ENCODE measurements at regions not wholly inside any gene's neighbourhood (a gene's known extent, or its start where the extent isn't known, plus 50 kb on each side); places are given as distances from the start of the nearest gene placed in this dataset.

GRCh38 chr6:165229216-165229615, 80.2 kb downstream of the C6orf118 start:
- no peaks in the 10 kb centered on the region for H3K4me1 Mint-ChIP-seq
- ChIA-PET CTCF (no interaction called here), POLR2A (no interaction called here)
- H3K4me1 ChIP-seq (ENCODE audit: insufficient read depth, low read length) = no peaks in the 10 kb centered on the region
- H3K27ac ChIP-seq (ENCODE audit: low read depth, low read length) = no peak overlapping the region
- H3K27ac Mint-ChIP-seq = no peak overlapping the region
- H3K27me3 Mint-ChIP-seq = no peaks in the 10 kb centered on the region
- peaks cover 3 to 12% (median 9%) of the 10 kb centered on the region in 5 donors for H3K9me3 Mint-ChIP-seq
- H3K4me3 Mint-ChIP-seq = no peak overlapping the region
- no peaks in the 10 kb centered on the region for H3K36me3 Mint-ChIP-seq
- no peaks in the 10 kb centered on the region for H3K9me3 ChIP-seq (ENCODE audit: low read length)
- no peaks in the 10 kb centered on the region for H3K27me3 ChIP-seq (ENCODE audit: insufficient read depth, low read length, poor library complexity, severe bottlenecking)
- no peaks in the 10 kb centered on the region for H3K36me3 ChIP-seq (ENCODE audit: insufficient read depth, low read length)
- H3K4me3 ChIP-seq (ENCODE audit: low read length) = no peak overlapping the region
- DNase-seq = no peak

GRCh38 chr6:165227644-165228329, 81.6 kb downstream of the C6orf118 start:
- Mint-ChIP-seq H3K27ac (no peak overlapping the region), H3K27me3 (no peaks in the 10 kb centered on the region), H3K4me3 (no peak overlapping the region), H3K9me3 (peaks cover 7 to 11% (median 9%) of the 10 kb centered on the region in 5 donors), H3K4me1 (no peaks in the 10 kb centered on the region), H3K36me3 (no peaks in the 10 kb centered on the region)
- POLR2A ChIA-PET = no interaction called here
- Histone ChIP-seq H3K9me3 (ENCODE audit: low read length) (no peaks in the 10 kb centered on the region), H3K4me1 (ENCODE audit: insufficient read depth, low read length) (no peaks in the 10 kb centered on the region), H3K36me3 (ENCODE audit: insufficient read depth, low read length) (no peaks in the 10 kb centered on the region), H3K27ac (ENCODE audit: low read depth, low read length) (no peak overlapping the region), H3K27me3 (ENCODE audit: insufficient read depth, low read length, poor library complexity, severe bottlenecking) (no peaks in the 10 kb centered on the region), H3K4me3 (ENCODE audit: low read length) (no peak overlapping the region)
- no peak for DNase-seq
- CTCF ChIA-PET = no interaction called here

GRCh38 chr6:165223736-165224135, 85.7 kb downstream of the C6orf118 start:
- H3K27ac ChIP-seq (ENCODE audit: low read depth, low read length) = no peak overlapping the region
- no peak overlapping the region for H3K4me3 ChIP-seq (ENCODE audit: low read length)
- DNase-seq = no peak
- Mint-ChIP-seq H3K4me1 (no peaks in the 10 kb centered on the region), H3K27me3 (no peaks in the 10 kb centered on the region), H3K9me3 (peaks cover 0 to 11% (median 6%) of the 10 kb centered on the region in 5 donors), H3K36me3 (no peaks in the 10 kb centered on the region), H3K4me3 (no peak overlapping the region), H3K27ac (no peak overlapping the region)
- ChIA-PET POLR2A (no interaction called here), CTCF (no interaction called here)
- H3K36me3 ChIP-seq (ENCODE audit: insufficient read depth, low read length) = no peaks in the 10 kb centered on the region
- H3K4me1 ChIP-seq (ENCODE audit: insufficient read depth, low read length) = no peaks in the 10 kb centered on the region
- no peaks in the 10 kb centered on the region for H3K27me3 ChIP-seq (ENCODE audit: insufficient read depth, low read length, poor library complexity, severe bottlenecking)
- peaks cover 4% of the 10 kb centered on the region for H3K9me3 ChIP-seq (ENCODE audit: low read length)

DNA sequence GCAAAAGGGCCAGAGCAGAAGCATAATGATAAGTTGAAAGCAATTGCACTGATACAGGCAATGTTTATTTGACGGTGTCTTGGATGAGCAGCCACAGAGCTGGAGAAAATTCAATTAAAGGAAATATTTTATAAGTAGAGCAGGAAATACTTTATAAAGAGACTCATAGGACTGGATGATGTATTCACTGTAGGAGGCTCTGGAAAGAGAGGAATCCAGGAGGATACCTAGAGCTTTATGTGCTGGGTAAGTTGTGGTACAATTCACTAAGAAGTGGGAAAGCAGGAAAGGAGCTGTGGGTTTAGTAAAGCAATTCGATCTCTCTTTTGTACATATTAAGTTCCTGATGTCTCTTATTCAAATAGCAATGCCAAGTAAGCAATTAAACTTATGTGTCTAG, 86.3 kb downstream of the C6orf118 start:
- Histone ChIP-seq H3K4me3 (ENCODE audit: low read length) (no peak overlapping the region), H3K9me3 (ENCODE audit: low read length) (peaks cover 4% of the 10 kb centered on the region), H3K36me3 (ENCODE audit: insufficient read depth, low read length) (no peaks in the 10 kb centered on the region), H3K4me1 (ENCODE audit: insufficient read depth, low read length) (no peaks in the 10 kb centered on the region), H3K27ac (ENCODE audit: low read depth, low read length) (no peak overlapping the region), H3K27me3 (ENCODE audit: insufficient read depth, low read length, poor library complexity, severe bottlenecking) (no peaks in the 10 kb centered on the region)
- ChIA-PET CTCF (no interaction called here), POLR2A (no interaction called here)
- H3K27ac Mint-ChIP-seq = no peak overlapping the region
- DNase-seq = no peak
- no peak overlapping the region for H3K4me3 Mint-ChIP-seq
- no peaks in the 10 kb centered on the region for H3K36me3 Mint-ChIP-seq
- H3K27me3 Mint-ChIP-seq = no peaks in the 10 kb centered on the region
- no peaks in the 10 kb centered on the region for H3K4me1 Mint-ChIP-seq
- H3K9me3 Mint-ChIP-seq = peaks cover 0 to 11% (median 6%) of the 10 kb centered on the region in 5 donors

DNA sequence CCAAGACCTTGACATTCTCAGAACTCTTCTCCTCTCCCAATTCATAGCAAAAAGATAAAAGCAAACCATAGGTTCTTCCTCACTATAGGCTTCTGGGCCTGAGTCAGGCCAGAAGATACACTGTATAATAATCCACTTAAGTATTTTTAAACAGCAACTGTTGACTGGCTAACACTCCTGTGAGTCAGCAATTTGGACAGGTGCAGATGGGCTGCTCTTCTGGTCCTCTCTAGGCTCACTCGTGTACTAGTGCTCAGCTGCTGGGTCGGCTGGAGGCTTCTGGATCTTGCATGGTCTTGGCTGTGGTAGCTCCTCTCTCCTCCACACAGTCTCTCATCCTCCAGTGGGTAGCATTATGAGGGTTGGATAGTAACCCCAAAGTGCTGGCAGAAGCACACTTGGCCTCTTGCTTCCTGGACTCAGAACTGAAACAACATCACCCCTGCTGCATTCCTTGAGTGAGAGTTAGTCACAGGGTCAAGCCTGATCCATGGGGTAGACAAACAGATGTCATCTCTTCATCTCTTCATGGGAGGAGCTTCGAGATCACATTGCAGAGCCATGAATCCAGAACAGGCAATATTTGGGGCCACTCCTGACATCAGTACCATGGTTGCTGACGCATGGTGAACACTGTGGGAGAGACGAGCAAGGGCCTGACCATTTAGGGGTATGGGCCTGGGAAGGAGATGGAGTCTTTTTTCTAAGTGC, 86.9 kb downstream of the C6orf118 start:
- no peaks in the 10 kb centered on the region for H3K36me3 ChIP-seq (ENCODE audit: insufficient read depth, low read length)
- Mint-ChIP-seq H3K9me3 (peaks cover 0 to 11% (median 6%) of the 10 kb centered on the region in 5 donors), H3K27me3 (no peaks in the 10 kb centered on the region)

DNA sequence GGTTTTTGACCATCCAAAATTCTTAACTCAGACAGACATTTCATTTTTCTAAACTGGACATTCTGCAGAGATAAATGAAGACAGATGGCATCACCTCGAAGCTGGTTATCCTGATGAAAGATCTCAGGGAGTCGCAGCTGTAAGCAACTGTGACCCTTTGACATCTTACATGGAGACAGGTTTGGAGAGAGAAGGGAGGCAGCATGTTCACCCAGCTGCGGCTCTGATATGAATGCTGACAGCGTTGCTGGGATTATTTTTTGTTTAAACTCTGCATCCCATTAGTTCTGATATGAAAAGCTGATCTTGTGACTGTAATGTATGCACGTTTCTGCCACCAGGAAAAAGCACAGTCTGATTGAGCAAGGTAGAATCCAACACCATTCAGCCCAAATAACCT, 89.4 kb downstream of the C6orf118 start:
- no peak overlapping the region for H3K27ac Mint-ChIP-seq
- H3K36me3 ChIP-seq (ENCODE audit: insufficient read depth, low read length) = no peaks in the 10 kb centered on the region
- no peaks in the 10 kb centered on the region for H3K36me3 Mint-ChIP-seq
- no peak overlapping the region for H3K4me3 Mint-ChIP-seq
- no peaks in the 10 kb centered on the region for H3K27me3 ChIP-seq (ENCODE audit: insufficient read depth, low read length, poor library complexity, severe bottlenecking)
- H3K4me3 ChIP-seq (ENCODE audit: low read length) = no peak overlapping the region
- POLR2A ChIA-PET = no interaction called here
- no peaks in the 10 kb centered on the region for H3K27me3 Mint-ChIP-seq
- no peaks in the 10 kb centered on the region for H3K4me1 ChIP-seq (ENCODE audit: insufficient read depth, low read length)
- CTCF ChIA-PET = no interaction called here
- H3K9me3 Mint-ChIP-seq = peaks cover 0 to 20% (median 3%) of the 10 kb centered on the region in 5 donors
- no peaks in the 10 kb centered on the region for H3K4me1 Mint-ChIP-seq
- no peak overlapping the region for H3K27ac ChIP-seq (ENCODE audit: low read depth, low read length)
- peaks cover 4% of the 10 kb centered on the region for H3K9me3 ChIP-seq (ENCODE audit: low read length)
- DNase-seq = no peak

More for the DNA sequence above, 86.9 kb downstream of the C6orf118 start:
- no peak for DNase-seq
- no peaks in the 10 kb centered on the region for H3K4me1 Mint-ChIP-seq
- H3K4me1 ChIP-seq (ENCODE audit: insufficient read depth, low read length) = no peaks in the 10 kb centered on the region
- H3K27ac ChIP-seq (ENCODE audit: low read depth, low read length) = no peak overlapping the region
- ChIA-PET CTCF (no interaction called here), POLR2A (no interaction called here)
- H3K9me3 ChIP-seq (ENCODE audit: low read length) = peaks cover 4% of the 10 kb centered on the region
- H3K4me3 ChIP-seq (ENCODE audit: low read length) = no peak overlapping the region
- no peak overlapping the region for H3K4me3 Mint-ChIP-seq
- H3K27me3 ChIP-seq (ENCODE audit: insufficient read depth, low read length, poor library complexity, severe bottlenecking) = no peaks in the 10 kb centered on the region
- no peaks in the 10 kb centered on the region for H3K36me3 Mint-ChIP-seq
- no peak overlapping the region for H3K27ac Mint-ChIP-seq

DNA sequence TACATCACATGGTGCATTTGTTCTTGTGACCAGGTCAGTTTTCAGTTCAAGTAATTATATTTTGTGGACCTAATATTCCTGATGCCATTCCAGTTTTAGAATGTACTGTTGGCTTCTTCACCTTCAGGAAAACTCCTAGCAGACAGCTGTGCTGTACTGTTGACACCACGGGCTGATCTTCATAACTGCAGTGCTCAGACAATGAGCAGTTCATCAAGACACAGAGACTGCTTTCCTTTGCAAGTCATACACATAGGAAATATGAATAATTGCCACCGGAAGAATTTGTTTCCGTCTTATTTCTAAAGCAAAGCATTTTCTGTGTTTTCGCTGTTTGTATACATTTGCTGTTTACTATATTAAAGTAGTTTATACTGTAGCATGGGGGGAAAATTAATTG, 89.8 kb downstream of the C6orf118 start:
- CTCF ChIA-PET = no interaction called here
- no peaks in the 10 kb centered on the region for H3K4me1 ChIP-seq (ENCODE audit: insufficient read depth, low read length)
- no peak overlapping the region for H3K4me3 ChIP-seq (ENCODE audit: low read length)

GRCh38 chr6:165218829-165219228, 90.6 kb downstream of the C6orf118 start:
- Histone ChIP-seq H3K36me3 (ENCODE audit: insufficient read depth, low read length) (no peaks in the 10 kb centered on the region), H3K9me3 (ENCODE audit: low read length) (peaks cover 4% of the 10 kb centered on the region), H3K27me3 (ENCODE audit: insufficient read depth, low read length, poor library complexity, severe bottlenecking) (no peaks in the 10 kb centered on the region), H3K27ac (ENCODE audit: low read depth, low read length) (no peak overlapping the region), H3K4me3 (ENCODE audit: low read length) (no peak overlapping the region), H3K4me1 (ENCODE audit: insufficient read depth, low read length) (no peaks in the 10 kb centered on the region)
- H3K36me3 Mint-ChIP-seq = no peaks in the 10 kb centered on the region
- CTCF ChIA-PET = no interaction called here
- no peak overlapping the region for H3K27ac Mint-ChIP-seq
- peaks cover 0 to 21% (median 3%) of the 10 kb centered on the region in 5 donors for H3K9me3 Mint-ChIP-seq
- no peak for DNase-seq
- POLR2A ChIA-PET = no interaction called here
- H3K4me1 Mint-ChIP-seq = no peaks in the 10 kb centered on the region
- no peak overlapping the region for H3K4me3 Mint-ChIP-seq
- no peaks in the 10 kb centered on the region for H3K27me3 Mint-ChIP-seq

More for the DNA sequence above, 89.8 kb downstream of the C6orf118 start:
- Histone ChIP-seq H3K36me3 (ENCODE audit: insufficient read depth, low read length) (no peaks in the 10 kb centered on the region), H3K27me3 (ENCODE audit: insufficient read depth, low read length, poor library complexity, severe bottlenecking) (no peaks in the 10 kb centered on the region), H3K9me3 (ENCODE audit: low read length) (peaks cover 4% of the 10 kb centered on the region), H3K27ac (ENCODE audit: low read depth, low read length) (no peak overlapping the region)
- no peaks in the 10 kb centered on the region for H3K27me3 Mint-ChIP-seq
- POLR2A ChIA-PET = no interaction called here
- no peak overlapping the region for H3K27ac Mint-ChIP-seq
- H3K4me3 Mint-ChIP-seq = no peak overlapping the region
- peaks cover 0 to 21% (median 3%) of the 10 kb centered on the region in 5 donors for H3K9me3 Mint-ChIP-seq
- no peak for DNase-seq
- no peaks in the 10 kb centered on the region for H3K4me1 Mint-ChIP-seq
- no peaks in the 10 kb centered on the region for H3K36me3 Mint-ChIP-seq
